NCI-H774 (cell line): ENCODE measurements at regions not wholly inside any gene's neighbourhood (a gene's known extent, or its start where the extent isn't known, plus 50 kb on each side); places are given as distances from the start of the nearest gene placed in this dataset.
"Not testable (repeated sequence)": the region's sequence is repeated elsewhere in the genome, so short reads cannot be mapped to it uniquely, and the experiment has no call there.

Experiments
- DNase-seq: peaks from one replicate; lab custom pipeline; 2025; lab: John Stamatoyannopoulos, UW

DNA sequence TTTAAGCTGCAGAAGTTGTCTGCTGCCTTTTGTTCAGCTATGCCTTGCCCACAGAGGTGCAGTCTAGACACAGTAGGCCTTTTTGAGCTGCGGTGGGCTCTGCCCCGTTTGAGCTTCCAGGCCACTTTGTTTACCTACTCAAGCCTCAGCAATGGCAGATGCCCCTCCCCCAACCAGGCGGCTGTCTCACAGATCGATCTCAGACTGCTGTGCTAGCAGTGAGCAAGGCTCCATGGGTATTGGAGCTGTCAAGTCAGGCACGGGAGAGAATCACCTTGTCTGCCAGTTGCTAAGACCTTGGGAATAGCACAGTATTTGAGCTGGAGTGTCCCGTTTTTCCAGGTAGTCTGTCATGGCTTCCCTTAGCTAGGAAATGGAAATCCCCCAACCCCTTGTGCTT is 587.8 kb upstream of the CLINT1 start:
- DNase-seq, result not testable (repeated sequence)

DNA sequence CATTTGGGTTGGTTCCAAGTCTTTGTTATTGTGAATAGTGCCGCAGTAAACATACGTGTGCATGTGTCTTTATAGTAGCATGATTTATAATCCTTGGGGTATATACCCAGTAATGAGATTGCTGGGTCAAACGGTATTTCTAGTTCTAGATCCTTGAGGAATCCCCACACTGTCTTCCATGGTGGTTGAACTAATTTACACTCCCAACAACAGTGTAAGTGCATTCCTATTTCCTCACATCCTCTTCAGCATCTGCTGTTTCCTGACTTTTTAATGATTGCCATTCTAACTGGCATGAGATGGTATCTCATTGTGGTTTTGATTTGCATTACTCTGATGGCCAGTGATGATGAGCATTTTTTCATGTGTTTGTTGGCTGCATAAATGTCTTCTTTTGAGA is 580.3 kb upstream of the CLINT1 start:
- DNase-seq, result not testable (repeated sequence)

- DNase-seq, result no peak
These were observed 577.5 kb upstream of the CLINT1 start for GRCh38 chr5:158436271-158437065.

DNA sequence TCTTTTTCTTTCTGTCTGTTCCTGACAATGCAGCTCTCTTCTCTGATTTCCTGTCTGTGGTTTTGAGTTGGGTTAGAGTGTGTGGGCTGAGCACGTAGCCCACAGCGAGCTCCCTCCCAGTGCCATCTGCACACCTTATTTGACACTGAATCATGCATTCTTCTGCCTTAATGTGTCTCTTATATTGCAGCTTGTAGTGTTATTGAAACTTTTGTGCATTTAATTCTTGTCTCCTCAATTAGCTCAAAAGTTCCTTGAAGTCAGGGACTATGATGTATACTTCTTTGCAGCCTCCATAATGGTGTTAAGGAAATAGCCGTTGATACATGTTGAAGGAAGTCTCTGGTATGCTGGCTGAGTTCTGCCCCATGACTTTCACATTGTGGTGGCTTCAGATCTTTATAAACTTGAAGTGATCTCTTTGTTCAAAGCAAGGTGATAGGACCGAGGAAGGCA is 576.2 kb upstream of the CLINT1 start:
- DNase-seq, result no peak

- no peak for DNase-seq
These were observed 575.8 kb upstream of the CLINT1 start for GRCh38 chr5:158434749-158435148.

GRCh38 chr5:158433634-158434033 is 574.7 kb upstream of the CLINT1 start:
- no peak for DNase-seq

DNA sequence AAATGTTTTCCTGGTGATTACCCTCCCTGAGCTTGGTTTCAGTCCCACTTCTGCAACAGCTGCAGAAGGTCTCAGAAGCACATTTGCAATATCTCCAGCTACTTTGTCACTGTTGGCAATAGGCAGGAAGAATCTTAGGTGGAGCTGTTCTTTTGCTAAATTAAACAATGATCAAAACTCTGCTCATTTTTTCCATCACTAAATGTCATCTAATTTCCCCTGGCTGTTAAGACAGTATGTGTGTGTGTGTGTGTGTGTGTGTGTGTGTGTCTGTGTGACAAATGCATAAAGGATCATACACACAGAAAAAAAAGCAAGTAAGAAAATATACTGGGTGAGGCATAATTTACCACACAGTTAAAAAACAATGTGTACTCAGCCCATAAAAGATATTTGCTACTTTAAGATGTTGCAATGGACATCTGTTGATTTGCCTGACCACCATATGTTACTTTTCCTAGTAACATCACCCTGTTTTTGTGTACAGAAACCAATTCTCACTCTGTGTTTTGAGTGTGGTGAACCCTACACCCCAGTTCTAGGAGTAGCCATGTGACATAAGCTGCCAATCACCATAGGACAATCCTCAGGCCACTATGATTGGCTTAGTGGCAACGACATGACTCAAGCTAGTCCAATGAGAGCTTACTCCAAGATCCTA is 572.6 kb upstream of the CLINT1 start:
- DNase-seq, result no peak

DNA sequence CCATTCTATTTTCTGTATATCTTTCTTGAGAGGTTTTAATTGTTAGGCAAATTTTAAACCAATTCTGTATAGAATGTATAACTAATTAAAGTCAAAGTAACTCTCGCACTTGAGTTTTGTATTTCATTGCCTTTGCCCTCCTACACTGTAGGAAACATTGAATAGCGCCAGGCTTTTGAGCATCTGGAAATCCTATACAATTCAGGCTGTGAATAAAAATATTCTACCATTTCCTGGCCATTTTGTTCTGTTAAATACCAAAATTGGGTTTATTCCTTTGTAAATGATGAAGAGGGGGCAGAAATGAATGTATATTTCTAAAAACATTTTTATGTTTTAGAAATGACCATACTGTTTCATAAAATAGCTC is 571.8 kb upstream of the CLINT1 start:
- DNase-seq, result no peak

GRCh38 chr5:158430166-158430797 is 571.3 kb upstream of the CLINT1 start:
- no peak for DNase-seq

GRCh38 chr5:158429564-158429963 is 570.6 kb upstream of the CLINT1 start:
- no peak for DNase-seq

GRCh38 chr5:158423623-158424200 is 564.8 kb upstream of the CLINT1 start:
- DNase-seq, result no peak

- no peak for DNase-seq
These were observed 563.9 kb upstream of the CLINT1 start for GRCh38 chr5:158422653-158423515.

DNA sequence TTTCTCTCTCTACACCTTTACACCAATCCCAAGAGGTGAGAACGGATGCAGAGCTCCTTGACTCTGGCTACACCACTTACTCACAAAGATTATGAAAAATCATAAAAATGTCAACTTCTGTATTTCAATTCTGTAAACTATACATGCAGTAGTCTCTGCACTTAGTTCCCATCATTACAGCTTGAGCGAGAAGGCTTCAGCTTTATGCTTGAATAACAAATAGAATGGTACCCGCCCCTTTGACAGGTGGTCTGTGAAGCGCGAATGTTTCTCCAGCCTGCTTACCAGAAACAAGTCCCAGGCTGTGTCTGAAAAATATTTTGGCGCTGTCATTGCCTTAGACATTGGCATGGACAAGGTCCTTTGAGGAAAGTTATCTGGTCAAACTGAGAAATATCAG is 562.4 kb upstream of the CLINT1 start:
- no peak for DNase-seq

DNA sequence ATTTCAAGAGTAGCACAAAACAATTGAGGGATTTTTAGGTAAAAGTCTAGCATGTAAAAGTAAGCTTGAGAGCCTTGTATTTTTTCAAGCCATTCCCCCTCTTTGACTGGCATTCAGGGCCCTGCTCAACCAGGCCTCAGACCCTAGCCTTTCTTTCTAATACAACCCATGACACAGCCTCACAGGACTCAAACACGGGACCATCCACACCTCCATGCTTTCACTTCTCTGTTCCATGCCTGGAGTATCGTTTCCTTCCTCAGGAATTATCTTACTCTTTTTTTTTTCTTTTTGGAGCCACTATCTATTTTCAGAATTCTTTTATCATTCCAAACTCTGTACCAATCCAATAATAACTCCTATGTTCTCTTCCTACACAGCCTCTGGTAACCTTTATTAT is 560.2 kb upstream of the CLINT1 start:
- DNase-seq, result no peak

DNA sequence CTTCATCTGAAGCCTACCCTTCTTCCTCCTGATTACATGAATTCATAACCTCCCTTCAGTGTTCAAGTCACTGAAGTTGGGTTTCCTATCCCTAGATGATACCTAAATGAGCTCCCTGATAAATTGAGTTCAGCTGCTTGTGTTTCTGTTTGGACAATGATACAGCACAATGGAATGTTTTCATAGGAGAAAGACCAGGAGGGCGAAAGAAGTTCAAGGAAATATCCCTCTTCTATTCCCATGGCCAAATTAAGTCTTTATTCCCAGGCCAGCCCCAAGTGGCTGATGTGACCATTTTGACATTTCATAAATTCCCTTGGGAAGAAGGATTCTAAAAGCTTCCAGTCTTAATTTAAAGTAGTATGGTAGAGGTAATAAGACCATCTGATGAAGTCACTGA is 555.8 kb upstream of the CLINT1 start:
- DNase-seq, result no peak

GRCh38 chr5:158414333-158414762 is 555.4 kb upstream of the CLINT1 start:
- DNase-seq, result no peak

DNA sequence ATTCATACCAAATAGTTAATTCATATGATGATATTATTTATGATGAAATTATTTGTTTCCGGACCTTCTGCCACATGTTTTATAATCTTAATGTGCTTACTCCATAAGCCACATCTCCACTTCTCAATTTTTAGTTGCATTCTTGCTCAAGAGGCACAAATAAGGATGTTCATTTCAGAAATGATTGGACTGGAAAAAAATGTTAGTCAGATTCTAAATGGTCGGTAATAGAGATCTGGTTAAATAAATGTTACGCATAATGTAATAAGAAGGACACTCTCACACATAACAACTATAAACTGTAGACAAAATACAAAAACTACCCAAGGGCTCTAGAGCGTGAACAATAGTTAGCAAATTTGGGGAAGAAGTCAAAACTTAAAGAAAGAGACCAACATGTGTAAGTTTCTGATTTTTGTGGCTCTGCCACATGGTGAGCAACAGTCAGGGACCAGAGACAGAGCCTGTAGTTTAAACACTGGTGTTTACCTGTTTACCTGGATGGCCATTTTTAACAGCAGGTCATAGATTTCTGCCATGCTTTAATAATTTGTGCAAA is 554.3 kb upstream of the CLINT1 start:
- no peak for DNase-seq

DNA sequence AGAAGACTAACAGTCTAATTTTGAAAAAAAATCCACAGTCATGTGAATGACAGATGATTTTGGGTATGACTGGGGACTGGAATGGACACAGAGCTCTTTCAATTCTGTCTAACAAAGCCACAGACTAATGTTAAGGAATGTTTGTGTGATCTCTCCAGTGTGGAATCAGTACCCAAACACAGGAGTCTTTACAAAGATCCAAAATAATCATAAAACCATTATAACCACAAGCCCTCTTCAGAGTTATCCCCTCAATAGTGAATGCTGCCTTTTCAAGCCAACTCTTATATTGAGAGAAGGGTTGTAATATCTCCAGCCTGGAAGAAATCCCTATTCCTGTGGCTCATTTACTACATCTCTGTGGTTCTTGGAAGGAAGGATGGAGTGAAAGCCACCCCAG is 552.0 kb upstream of the CLINT1 start:
- no peak for DNase-seq

GRCh38 chr5:158409507-158409906 is 550.6 kb upstream of the CLINT1 start:
- DNase-seq, result no peak

DNA sequence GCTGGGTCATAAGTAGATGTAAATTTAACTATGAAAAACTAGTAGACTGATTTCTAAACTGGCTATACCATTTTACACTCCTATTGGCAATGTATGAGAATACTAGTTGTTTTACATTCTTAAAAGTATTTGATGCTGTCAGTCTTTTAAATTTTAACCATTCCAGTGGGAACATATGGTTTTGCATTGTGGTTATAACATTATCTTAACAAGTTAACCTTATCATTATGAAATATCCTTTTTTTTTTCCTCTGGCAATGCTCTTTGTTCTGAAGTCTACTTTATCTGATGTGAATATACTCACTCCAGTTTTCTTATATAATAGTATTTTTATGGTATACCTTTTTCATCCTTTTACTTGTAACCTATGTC is 548.9 kb upstream of the CLINT1 start:
- DNase-seq, result no peak
